GM12864 (cell line): ENCODE measurements at regions not wholly inside any gene's neighbourhood (a gene's known extent, or its start where the extent isn't known, plus 50 kb on each side); places are given as distances from the start of the nearest gene placed in this dataset.

Experiments used
- DNase-seq: peaks from one replicate; pipeline ENCODE4 v3.0.0-alpha.2; 2011; ENCODE audit warnings: low read depth
- H3K4me3 ChIP-seq: 2 replicates; pipeline ENCODE4 v1.5.1; 2011; ENCODE audit warnings: mild to moderate bottlenecking, low read depth, low read length, control low read depth
- TF ChIP-seq, protein P1 (sequence below): IDR thresholded peaks from 2 replicates; pipeline ENCODE4 v1.5.1; 2011; ENCODE audit warnings: low read depth, mild to moderate bottlenecking, moderate library complexity, low read length, control low read depth, inconsistent platforms; ENCODE audit errors: missing control alignments

DNA sequence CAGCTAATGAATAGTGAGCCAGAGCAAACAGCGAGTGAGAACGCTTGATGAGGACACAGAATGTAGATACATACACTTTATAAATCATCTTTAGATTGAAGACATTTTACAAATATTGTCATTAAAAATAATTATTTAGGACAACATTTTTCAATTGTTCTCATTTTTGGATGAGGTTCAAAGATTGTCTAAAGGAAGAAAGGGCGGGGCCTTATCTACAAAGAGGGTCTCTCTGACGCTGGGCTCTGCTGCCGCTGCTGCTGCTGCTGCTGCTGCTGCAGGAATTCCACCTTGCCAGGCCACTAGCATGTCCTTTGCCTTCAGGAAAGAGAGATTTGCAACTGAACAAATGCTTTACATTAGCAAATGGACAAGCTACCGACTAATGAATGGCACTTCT, 220.7 kb upstream of the TMEM161B start:
- DNase-seq: no peak
- no peak overlapping the region for H3K4me3 ChIP-seq
- TF ChIP-seq, protein P1, sequence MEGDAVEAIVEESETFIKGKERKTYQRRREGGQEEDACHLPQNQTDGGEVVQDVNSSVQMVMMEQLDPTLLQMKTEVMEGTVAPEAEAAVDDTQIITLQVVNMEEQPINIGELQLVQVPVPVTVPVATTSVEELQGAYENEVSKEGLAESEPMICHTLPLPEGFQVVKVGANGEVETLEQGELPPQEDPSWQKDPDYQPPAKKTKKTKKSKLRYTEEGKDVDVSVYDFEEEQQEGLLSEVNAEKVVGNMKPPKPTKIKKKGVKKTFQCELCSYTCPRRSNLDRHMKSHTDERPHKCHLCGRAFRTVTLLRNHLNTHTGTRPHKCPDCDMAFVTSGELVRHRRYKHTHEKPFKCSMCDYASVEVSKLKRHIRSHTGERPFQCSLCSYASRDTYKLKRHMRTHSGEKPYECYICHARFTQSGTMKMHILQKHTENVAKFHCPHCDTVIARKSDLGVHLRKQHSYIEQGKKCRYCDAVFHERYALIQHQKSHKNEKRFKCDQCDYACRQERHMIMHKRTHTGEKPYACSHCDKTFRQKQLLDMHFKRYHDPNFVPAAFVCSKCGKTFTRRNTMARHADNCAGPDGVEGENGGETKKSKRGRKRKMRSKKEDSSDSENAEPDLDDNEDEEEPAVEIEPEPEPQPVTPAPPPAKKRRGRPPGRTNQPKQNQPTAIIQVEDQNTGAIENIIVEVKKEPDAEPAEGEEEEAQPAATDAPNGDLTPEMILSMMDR: no peak

- TF ChIP-seq, protein P1: no peak
- H3K4me3 ChIP-seq: no peak overlapping the region
- DNase-seq: no peak
Observed at GRCh38 chr5:88488561-88488960, 219.9 kb upstream of the TMEM161B start.

GRCh38 chr5:88488130-88488529, 219.5 kb upstream of the TMEM161B start:
- H3K4me3 ChIP-seq: no peak overlapping the region
- DNase-seq: no peak

DNA sequence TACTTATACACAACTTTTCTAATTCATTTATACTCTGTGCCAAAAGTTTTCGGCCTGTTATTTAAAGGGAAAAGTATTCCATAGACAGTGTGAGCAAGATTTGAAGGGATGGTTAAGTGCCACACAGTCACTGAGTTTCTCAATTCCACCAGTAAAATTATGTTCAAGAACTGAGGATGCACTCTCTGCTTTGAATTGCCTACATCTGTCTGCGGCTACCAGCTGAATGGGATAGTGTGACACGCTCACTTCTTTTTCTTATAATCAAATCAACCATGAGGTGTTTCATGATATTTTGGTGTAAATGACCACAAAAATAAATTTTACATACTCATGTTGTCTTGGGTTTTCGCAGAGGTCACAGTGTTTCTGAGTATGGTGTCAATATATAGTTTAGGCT, 218.4 kb upstream of the TMEM161B start:
- no peak for DNase-seq
- H3K4me3 ChIP-seq: no peak overlapping the region
- TF ChIP-seq, protein P1: no peak

More at GRCh38 chr5:88488130-88488529, 219.5 kb upstream of the TMEM161B start:
- TF ChIP-seq, protein P1: no peak

DNA sequence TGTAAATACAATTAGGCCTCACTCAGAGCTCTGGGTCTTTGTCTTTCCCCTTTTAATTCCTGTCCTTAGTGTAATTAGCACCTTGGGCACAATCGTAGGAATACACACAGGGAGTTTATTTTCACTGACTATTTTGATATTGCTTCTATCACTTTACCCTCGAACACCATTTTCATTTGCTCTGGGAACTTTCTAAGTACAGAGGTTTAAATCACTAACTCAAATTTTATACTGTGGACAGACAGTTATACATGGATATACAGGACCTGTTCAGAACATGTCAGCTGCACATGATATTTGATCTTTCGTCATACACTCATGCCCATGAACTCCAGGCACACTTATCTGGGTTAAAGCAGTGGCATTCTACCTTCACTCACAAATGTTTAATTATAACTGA, 217.8 kb upstream of the TMEM161B start:
- DNase-seq: no peak
- TF ChIP-seq, protein P1: no peak
- H3K4me3 ChIP-seq: no peak overlapping the region

- no peak for DNase-seq
- TF ChIP-seq, protein P1: no peak
- no peak overlapping the region for H3K4me3 ChIP-seq
Observed at GRCh38 chr5:88485531-88485930, 216.9 kb upstream of the TMEM161B start.

DNA sequence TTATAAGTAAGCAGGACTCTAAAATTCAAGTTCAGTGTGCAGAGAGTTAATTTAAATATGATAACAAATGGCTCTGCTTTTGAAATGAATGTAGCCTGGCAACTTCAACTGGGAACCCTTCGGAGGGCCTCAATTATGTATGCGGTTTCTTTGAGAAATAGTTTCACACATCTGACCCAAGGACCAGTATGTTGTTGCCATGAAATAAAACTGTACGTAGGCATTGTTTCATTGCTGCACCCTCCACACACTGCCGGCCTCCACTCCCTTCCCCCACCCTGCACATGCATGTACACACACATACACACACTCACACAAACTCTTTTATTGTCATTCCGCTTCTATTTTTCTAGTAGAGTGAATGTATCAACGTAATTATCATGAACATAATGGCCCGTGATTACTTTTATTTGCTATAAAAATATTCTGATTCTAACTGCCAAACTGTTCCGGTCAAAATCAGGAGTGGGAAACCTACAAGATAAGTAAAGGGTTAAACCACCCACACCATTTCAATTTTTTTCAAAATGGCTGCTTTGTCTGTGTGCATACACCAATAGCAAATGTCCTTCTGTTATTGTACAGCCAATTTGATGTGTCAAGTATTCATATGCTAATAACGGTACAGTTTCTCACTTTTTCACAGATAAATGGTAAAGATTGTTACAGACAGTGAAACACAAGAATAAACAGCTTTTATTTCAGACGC, 215.5 kb upstream of the TMEM161B start:
- no peak overlapping the region for H3K4me3 ChIP-seq
- DNase-seq: no peak
- TF ChIP-seq, protein P1: no peak
